ENCODE measurements at regions not wholly inside any gene's neighbourhood (a gene's known extent, or its start where the extent isn't known, plus 50 kb on each side); places are given as distances from the start of the nearest gene placed in this dataset.

GRCh38 chr5:64018966-64019365, 56.7 kb upstream of the HTR1A start (continued):
- TF ChIP-seq ZBTB4 (CRISPR knock-in tag; IDR thresholded peaks at IDR 0.05; ENCODE audit: borderline replicate concordance) (no peak), RBM39 (IDR thresholded peaks at IDR 0.05; ENCODE audit: low read depth, low read length, poor library complexity, severe bottlenecking) (no peak), SKI (IDR thresholded peaks at IDR 0.05; ENCODE audit: partially characterized antibody) (no peak), ZNF619 (CRISPR knock-in tag; IDR thresholded peaks at IDR 0.05) (no peak), NR2C2 (CRISPR knock-in tag; IDR thresholded peaks at IDR 0.05; ENCODE audit: borderline replicate concordance) (no peak), ZNF441 (CRISPR knock-in tag; IDR thresholded peaks at IDR 0.05; ENCODE audit: borderline replicate concordance) (no peak), ZNF44 (CRISPR knock-in tag; IDR thresholded peaks at IDR 0.05) (no peak), DR1 (CRISPR knock-in tag; IDR thresholded peaks at IDR 0.05) (no peak)

- no peak for DNase-seq (ENCODE audit: low spot score)
- no peak overlapping the region for H3K27ac ChIP-seq (ENCODE audit: extremely low read length, insufficient read depth, low read length)
- no TSS peak for BruUV-seq (replicated peaks)
- intact Hi-C loops (cut with micrococcal nuclease; ENCODE audit: unreplicated experiment) = no loop called here
- H3K4me1 ChIP-seq (ENCODE audit: insufficient read depth, low read length) = no peaks in the 10 kb centered on the region
- H3K4me3 ChIP-seq (replicated peaks in 1 of 3; ENCODE audit: insufficient read depth in 1 of 3, low read depth in 2 of 3, low read length in 3 of 3) = no peak overlapping the region
- in situ Hi-C loops (cut with HindIII; ENCODE audit: extremely low pct_ligation_motif_present, low pct_unique_long_range_greater_than_20kb) = no loop called here
- ATAC-seq = no peak
- 5% methylated on average over 1 of the region's 1 CpG for WGBS (ENCODE audit: low lambda C conversion rate)
- no peak overlapping the region for H2AFZ ChIP-seq (ENCODE audit: low read length)
- H3K79me2 ChIP-seq (ENCODE audit: insufficient read depth, low read length) = no peaks in the 10 kb centered on the region
- H3K36me3 ChIP-seq (replicated peaks in 1 of 2; ENCODE audit: control insufficient read depth in 1 of 2, insufficient read depth in 2 of 2, low read length in 2 of 2) = no peaks in the 10 kb centered on the region
- H3K27me3 ChIP-seq (ENCODE audit: control insufficient read depth in 1 of 2, insufficient read depth in 2 of 2, low read length in 2 of 2) = no peaks in the 10 kb centered on the region
- H4K20me1 ChIP-seq (ENCODE audit: insufficient read depth, low read length) = no peaks in the 10 kb centered on the region
- H3K9me3 ChIP-seq (ENCODE audit: low read length) = peaks cover 34% of the 10 kb centered on the region
- H3K9ac ChIP-seq (ENCODE audit: insufficient read depth, low read depth, low read length) = no peak overlapping the region
- ChIA-PET CTCF (ENCODE audit: low intra/inter-chr PET ratio, low total read pairs) (no interaction called here), POLR2A (no interaction called here)
- no peak for FAIRE-seq
- no peak overlapping the region for H3K4me2 ChIP-seq (ENCODE audit: low read depth, low read length)
- TF ChIP-seq PREB (CRISPR knock-in tag; IDR thresholded peaks at IDR 0.05) = no peak
- no peak for TF ChIP-seq RNF219 (CRISPR knock-in tag; IDR thresholded peaks at IDR 0.05)
- TF ChIP-seq ZFX (CRISPR knock-in tag; IDR thresholded peaks at IDR 0.05; ENCODE audit: low read depth) = no peak
- TF ChIP-seq ZNF776 (CRISPR knock-in tag; IDR thresholded peaks at IDR 0.05) = no peak
- TF ChIP-seq ZFYVE20 (CRISPR knock-in tag; IDR thresholded peaks at IDR 0.05; ENCODE audit: borderline replicate concordance, low read depth) = no peak
- no peak for TF ChIP-seq FOXJ3 (CRISPR knock-in tag; IDR thresholded peaks at IDR 0.05; ENCODE audit: borderline replicate concordance)
- TF ChIP-seq TFE3 (CRISPR knock-in tag; IDR thresholded peaks at IDR 0.05) = no peak
- TF ChIP-seq ZMYM2 (CRISPR knock-in tag; IDR thresholded peaks at IDR 0.05) = no peak
- no peak for TF ChIP-seq ZNF382 (CRISPR knock-in tag; IDR thresholded peaks at IDR 0.05; ENCODE audit: borderline replicate concordance)
Measured at GRCh38 chr5:64015824-64016223, 53.6 kb upstream of the HTR1A start.

Data from HepG2 (cell line).